Hepatocyte (in vitro differentiated cells): ENCODE measurements at regions not wholly inside any gene's neighbourhood (a gene's known extent, or its start where the extent isn't known, plus 50 kb on each side); places are given as distances from the start of the nearest gene placed in this dataset.

ENCODE experiments used
- EZH2phosphoT487 ChIP-seq: fragments of 200-600 bp; sonication (generic); IDR thresholded peaks from one replicate; pipeline ENCODE4 v1.6.1; 2018; ENCODE audit warnings: antibody characterized with exemption, mild to moderate bottlenecking, low read depth, moderate library complexity; ENCODE audit not compliant: unreplicated experiment, severe bottlenecking
- TF ChIP-seq, protein P1 (sequence below): fragments of 200-600 bp; sonication (generic); IDR thresholded peaks from 2 replicates; pipeline ENCODE4 v1.5.1; 2016; ENCODE audit warnings: antibody characterized with exemption, mild to moderate bottlenecking; ENCODE audit not compliant: poor library complexity

DNA sequence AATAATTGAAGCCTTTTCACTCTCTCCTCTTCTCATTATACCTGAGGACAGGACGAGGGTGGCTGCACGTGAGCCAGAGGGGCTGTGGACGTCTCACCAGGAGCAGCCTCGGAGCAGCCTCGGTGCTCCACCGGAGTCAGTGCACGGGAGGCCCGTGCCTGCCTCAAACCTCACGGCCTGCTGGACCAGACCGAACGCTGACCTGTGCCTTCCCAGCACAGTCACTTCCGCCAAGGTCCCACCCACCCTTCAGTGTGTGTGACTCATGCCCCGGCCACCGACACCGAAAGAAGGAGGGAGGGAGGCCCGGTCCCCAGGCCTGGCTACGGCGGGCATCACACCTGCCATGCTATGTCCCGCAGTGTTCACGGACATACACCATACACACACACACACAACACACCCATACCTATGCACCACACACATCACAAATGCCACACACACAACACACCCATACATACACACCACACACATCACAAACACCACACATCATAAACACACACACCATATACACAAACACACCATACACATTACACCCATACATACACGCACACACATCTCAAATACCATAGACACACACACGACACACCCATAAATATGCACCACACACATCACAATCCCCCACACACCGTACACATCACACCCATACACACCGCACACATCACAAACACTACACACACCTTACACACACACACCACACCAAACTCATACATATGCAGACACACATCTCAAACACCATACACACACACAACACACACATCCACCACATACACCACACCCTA lies 1506.5 kb downstream of the TBC1D22A start:
- TF ChIP-seq, protein P1, sequence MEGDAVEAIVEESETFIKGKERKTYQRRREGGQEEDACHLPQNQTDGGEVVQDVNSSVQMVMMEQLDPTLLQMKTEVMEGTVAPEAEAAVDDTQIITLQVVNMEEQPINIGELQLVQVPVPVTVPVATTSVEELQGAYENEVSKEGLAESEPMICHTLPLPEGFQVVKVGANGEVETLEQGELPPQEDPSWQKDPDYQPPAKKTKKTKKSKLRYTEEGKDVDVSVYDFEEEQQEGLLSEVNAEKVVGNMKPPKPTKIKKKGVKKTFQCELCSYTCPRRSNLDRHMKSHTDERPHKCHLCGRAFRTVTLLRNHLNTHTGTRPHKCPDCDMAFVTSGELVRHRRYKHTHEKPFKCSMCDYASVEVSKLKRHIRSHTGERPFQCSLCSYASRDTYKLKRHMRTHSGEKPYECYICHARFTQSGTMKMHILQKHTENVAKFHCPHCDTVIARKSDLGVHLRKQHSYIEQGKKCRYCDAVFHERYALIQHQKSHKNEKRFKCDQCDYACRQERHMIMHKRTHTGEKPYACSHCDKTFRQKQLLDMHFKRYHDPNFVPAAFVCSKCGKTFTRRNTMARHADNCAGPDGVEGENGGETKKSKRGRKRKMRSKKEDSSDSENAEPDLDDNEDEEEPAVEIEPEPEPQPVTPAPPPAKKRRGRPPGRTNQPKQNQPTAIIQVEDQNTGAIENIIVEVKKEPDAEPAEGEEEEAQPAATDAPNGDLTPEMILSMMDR = no peak
- TF ChIP-seq EZH2phosphoT487 = no peak
